Heart right ventricle (tissue), 16 donors: ENCODE measurements at regions not wholly inside any gene's neighbourhood (a gene's known extent, or its start where the extent isn't known, plus 50 kb on each side); places are given as distances from the start of the nearest gene placed in this dataset.

ENCODE experiments used
- ATAC-seq, 8 donors: fragments of 200-7000 bp; cut with Tn5 transposase; one replicate each; pipeline ENCODE4 v1.9.1; 2020; ENCODE audit warnings: mild to moderate bottlenecking in 8 of 8, moderate library complexity in 8 of 8, moderate number of reproducible peaks in 1 of 8
- DNase-seq, 2 donors: peaks; one replicate each; pipeline ENCODE4 v3.0.0-alpha.2; 2020
- H3K27ac ChIP-seq, 10 donors: fragments of 200-600 bp; sonication (generic) in 2 of 10; one replicate each; pipeline versions ENCODE4 v1.5.0 to v1.8.0; 2020 to 2022; ENCODE audit warnings: mild to moderate bottlenecking in 3 of 10
- H3K27me3 ChIP-seq, 7 donors: fragments of 200-600 bp; one replicate each; pipeline ENCODE4 v1.8.0; 2021 to 2022; ENCODE audit warnings: mild to moderate bottlenecking in 2 of 7
- H3K36me3 ChIP-seq, 9 donors: fragments of 200-600 bp; sonication (generic) in 1 of 9; one replicate each; pipeline versions ENCODE4 v1.5.0 to v1.8.0; 2020 to 2022; ENCODE audit warnings: mild to moderate bottlenecking in 2 of 9
- H3K4me1 ChIP-seq, 9 donors: fragments of 200-600 bp; sonication (generic) in 1 of 9; one replicate each; pipeline versions ENCODE4 v1.5.0 to v1.8.0; 2020 to 2022; ENCODE audit warnings: mild to moderate bottlenecking in 4 of 9
- H3K4me3 ChIP-seq, 10 donors: fragments of 200-600 bp; sonication (generic) in 2 of 10; one replicate each; pipeline versions ENCODE4 v1.5.0 to v1.8.0; 2020 to 2022; ENCODE audit warnings: mild to moderate bottlenecking in 7 of 10, moderate library complexity in 2 of 10
- H3K9me3 ChIP-seq, 11 donors: fragments of 200-600 bp in 10 of 11; sonication (generic) in 2 of 11; one replicate each; pipeline versions ENCODE4 v1.5.0 to v1.8.0; 2013 to 2022; ENCODE audit warnings: mild to moderate bottlenecking in 2 of 11, control low read depth in 1 of 11, moderate library complexity in 1 of 11
- CTCF ChIP-seq, 9 donors: fragments of 200-600 bp; sonication (generic) in 2 of 9; IDR thresholded peaks; one replicate each; pipeline versions ENCODE4 v1.5.0 to v1.8.0; 2021 to 2022; ENCODE audit warnings: antibody characterized with exemption in 9 of 9, mild to moderate bottlenecking in 5 of 9, moderate library complexity in 1 of 9
- WGBS, 2 donors: extraction: QIAGEN DNeasy Blood & Tissue Kit; methylation state at CpG; one replicate each; pipeline ENCODE4 v1.1.7; 2013; ENCODE audit warnings: inconsistent platforms in 1 of 2; 5-methylcytosine and 5-hydroxymethylcytosine counted together
- intact Hi-C, 10 donors: fragments of 100-400 bp; cut with DNase I; formaldehyde crosslinking; loops; one replicate each; pipeline versions ENCODE4 v1.11.1 to v1.14.2; 2022
- donor health status: Arrhythmogenic right ventricular cardiomyopathy.
- donor health status: ischemic (EF 13 %, LVEDD 7.1; RV severe dilation, severe dysfunction).
- donor health status: healthy with polysubstance abuse.
- donor health status: DM: no; HTN: yes; CAD: no.
- donor health status: DM: no; HTN: no; CAD: no.
- donor health status: ischemic (EF 25% LVEDD 6.9; RV normal size, moderate dysfunction).
- donor health status: ischemic (EF 25% LVEDD 5.7; RV mildly dilated, moderate dysfunction).
- donor health status: healthy.
- donor health status: DM: yes; HTN: yes; CAD: no.
- donor health status: Ischemic cardiomyopathy.
- donor health status: ischemic (EF 35%, LVEDD 5.7; RV mildly dilated, moderate dysfunction).
- donor health status: nonischemic (EF 11% LVEDD 7.7; RV severe dilation, severe dysfunction).
- donor health status: DM: yes; HTN: yes; CAD: no.
- donor health status: PGD.
- donor health status: ischemic (EF 29% LVEDD 5.4; RV normal size, mild dysfunction).
- donor health status: nonischemic (EF 23%, LVEDD 6.1; RV moderate dilation, normal function).

DNA sequence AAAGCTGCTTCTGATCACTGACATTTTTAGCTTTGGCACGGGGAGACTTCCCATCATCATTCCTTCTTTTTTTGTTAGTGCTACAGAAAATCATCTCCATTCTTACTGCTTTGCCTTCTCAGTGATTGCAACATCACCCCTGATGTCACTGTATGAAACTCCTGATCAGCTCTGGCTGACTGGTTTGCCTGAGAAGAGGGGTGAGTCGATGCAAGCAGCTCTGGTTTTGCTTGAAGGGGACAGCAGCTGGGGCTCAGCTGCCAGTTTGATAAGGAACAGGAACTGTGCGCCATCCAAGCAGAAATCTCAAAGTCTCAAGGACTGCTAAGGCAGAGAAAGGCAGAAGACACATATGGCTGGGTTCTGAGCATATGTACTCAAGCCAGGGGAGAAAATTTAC lies 808.5 kb upstream of the CELF2 start:
- Histone ChIP-seq H3K9me3 (peaks cover 0 to 20% (median 7%) of the 10 kb centered on the region in 11 donors), H3K27me3 (peaks cover 0 to 3% (median 0%) of the 10 kb centered on the region in 7 donors), H3K4me3 (no peak overlapping the region), H3K36me3 (no peaks in the 10 kb centered on the region), H3K27ac (no peak overlapping the region), H3K4me1 (peaks cover 0 to 9% (median 0%) of the 10 kb centered on the region in 9 donors)
- DNase-seq: no peak
- 12 to 17% methylated on average over 3 of the region's 3 CpGs for WGBS, 2 donors
- no peak for TF ChIP-seq CTCF (IDR thresholded peaks at IDR 0.05)
- peak in 3 of 8 donors; percentile 73 to 85 (median 77) for ATAC-seq
- intact Hi-C loops: no loop called here

DNA sequence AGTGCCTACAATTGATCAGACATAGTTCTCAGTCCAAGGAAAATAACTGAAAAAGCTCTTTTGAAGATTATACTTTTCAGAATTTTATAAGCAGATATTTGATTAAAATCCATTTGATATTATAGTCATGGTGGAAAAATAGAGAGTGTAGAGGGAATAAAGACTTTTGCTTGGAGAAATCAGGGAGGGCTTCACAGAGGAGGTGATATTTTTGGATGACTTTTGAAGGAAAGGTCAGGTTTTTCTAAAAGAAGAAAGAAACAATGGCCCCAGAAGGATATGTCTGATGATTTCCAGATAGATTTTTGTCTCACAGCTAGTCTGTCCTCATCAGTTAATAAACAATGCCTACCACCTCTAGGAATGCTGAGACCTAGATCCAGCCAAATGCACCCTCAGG lies 806.3 kb upstream of the CELF2 start:
- ATAC-seq (no peak), DNase-seq (no peak)
- H3K27ac ChIP-seq: no peak overlapping the region
- H3K4me3 ChIP-seq: no peak overlapping the region
- TF ChIP-seq CTCF (IDR thresholded peaks at IDR 0.05): no peak
- no peaks in the 10 kb centered on the region for H3K9me3 ChIP-seq
- no peaks in the 10 kb centered on the region for H3K36me3 ChIP-seq
- intact Hi-C loops: no loop called here
- H3K4me1 ChIP-seq: peaks cover 0 to 9% (median 0%) of the 10 kb centered on the region in 9 donors
- peaks cover 0 to 3% (median 0%) of the 10 kb centered on the region in 7 donors for H3K27me3 ChIP-seq

DNA sequence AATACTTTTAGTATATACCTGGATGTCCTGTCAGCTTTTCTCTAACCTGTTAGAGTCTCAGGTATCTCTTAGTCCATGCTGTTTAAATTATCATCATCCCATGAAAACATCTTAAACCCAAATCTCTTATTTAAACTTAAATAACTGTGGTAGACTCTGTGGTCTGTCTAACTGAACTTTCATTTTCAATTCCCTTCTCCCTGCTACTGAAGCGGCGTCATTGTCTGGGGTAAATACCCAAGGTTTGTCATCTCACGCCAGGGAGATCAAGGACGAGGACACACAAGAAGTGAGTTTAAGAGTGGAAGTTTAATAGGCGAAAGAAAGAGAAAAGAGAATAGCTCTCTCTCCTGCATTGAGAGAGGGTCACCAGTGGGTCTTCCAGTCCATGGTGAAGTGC lies 804.4 kb upstream of the CELF2 start:
- Histone ChIP-seq H3K9me3 (no peaks in the 10 kb centered on the region), H3K4me1 (peaks cover 0 to 9% (median 0%) of the 10 kb centered on the region in 9 donors), H3K36me3 (no peaks in the 10 kb centered on the region), H3K27ac (no peak overlapping the region), H3K4me3 (no peak overlapping the region), H3K27me3 (peaks cover 0 to 3% (median 0%) of the 10 kb centered on the region in 7 donors)
- no peak for TF ChIP-seq CTCF (IDR thresholded peaks at IDR 0.05)
- ATAC-seq (no peak), DNase-seq (no peak)
- 93 to 96% methylated on average over 5 of the region's 5 CpGs for WGBS, 2 donors
- intact Hi-C loops: no loop called here

DNA sequence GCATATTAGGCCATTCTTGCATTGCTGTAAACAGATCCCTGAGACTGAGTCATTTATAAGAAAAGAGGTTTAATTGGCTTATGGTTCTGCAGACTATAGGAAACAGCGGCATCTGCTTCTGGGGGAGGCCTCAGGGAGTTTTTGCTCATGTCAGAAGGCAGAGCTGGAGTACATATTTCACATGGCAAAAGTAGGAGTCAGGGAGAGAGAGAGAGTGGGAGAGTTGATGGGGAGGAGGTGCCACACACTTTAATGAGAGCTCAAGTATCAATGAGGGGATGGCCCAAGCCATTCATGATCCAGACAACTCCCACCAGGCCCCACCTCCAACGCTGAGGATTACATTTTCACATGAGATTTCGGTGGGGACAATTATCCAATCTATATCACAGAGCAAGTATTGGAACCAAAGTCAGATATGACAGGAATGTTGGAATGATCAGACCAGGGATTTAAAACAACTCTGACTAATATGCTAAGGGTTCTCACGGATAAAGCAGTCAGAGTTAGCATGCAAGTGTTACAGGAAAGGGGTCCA lies 795.3 kb upstream of the CELF2 start:
- no peaks in the 10 kb centered on the region for H3K36me3 ChIP-seq
- H3K4me3 ChIP-seq: no peak overlapping the region
- ATAC-seq: no peak
- intact Hi-C loops: loop anchor here in 2 of 10 donors (10.0 kb wide), 2 partner anchors 452 to 462 kb away; no protein-coding TSS in a partner anchor
- no peaks in the 10 kb centered on the region for H3K27me3 ChIP-seq
- DNase-seq: no peak
- TF ChIP-seq CTCF (IDR thresholded peaks at IDR 0.05): no peak
- H3K27ac ChIP-seq: no peak overlapping the region
- no peaks in the 10 kb centered on the region for H3K9me3 ChIP-seq
- WGBS, 2 donors: 68 to 77% methylated on average over 4 of the region's 4 CpGs
- H3K4me1 ChIP-seq: no peaks in the 10 kb centered on the region
